ENCODE measurements at regions not wholly inside any gene's neighbourhood (a gene's known extent, or its start where the extent isn't known, plus 50 kb on each side); places are given as distances from the start of the nearest gene placed in this dataset.

- no peak for FAIRE-seq
- H3K27me3 ChIP-seq (ENCODE audit: control insufficient read depth, insufficient read depth, low read length), result peaks cover 1% of the 10 kb centered on the region
- no peak overlapping the region for H3K4me3 ChIP-seq (ENCODE audit: low read depth, low read length)
- DNase-seq (ENCODE audit: low read depth), result no peak
- TF ChIP-seq CTCF (IDR thresholded peaks at IDR 0.05; ENCODE audit: insufficient read depth, low read length, severe bottlenecking), result no peak
- H3K36me3 ChIP-seq (ENCODE audit: control insufficient read depth, insufficient read depth, low read length), result no peaks in the 10 kb centered on the region
Measured at GRCh38 chr16:66258916-66259845, 107.3 kb upstream of the CDH5 start.

DNA sequence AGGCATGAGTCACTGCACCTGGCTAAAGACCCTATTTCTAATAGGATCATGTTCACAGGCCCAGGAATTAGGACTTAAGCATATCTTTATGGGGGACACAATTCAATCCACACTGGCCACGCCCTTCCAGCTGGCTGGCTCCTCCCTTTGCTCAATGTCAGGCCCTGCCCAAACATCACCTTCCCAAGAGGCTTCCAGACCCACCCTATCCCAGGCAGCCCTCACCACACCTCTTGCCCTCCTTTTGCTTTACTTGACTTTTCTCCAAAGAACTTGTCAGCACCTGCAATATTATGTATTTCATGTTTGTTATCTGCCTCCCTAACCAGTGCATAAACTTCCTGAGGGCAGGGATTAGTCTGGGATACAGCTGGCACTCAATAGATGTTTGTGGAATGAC lies 109.6 kb upstream of the CDH5 start:
- no peak for TF ChIP-seq CTCF (IDR thresholded peaks at IDR 0.05; ENCODE audit: insufficient read depth, low read length, severe bottlenecking)
- no peak for FAIRE-seq
- Histone ChIP-seq H3K27me3 (ENCODE audit: control insufficient read depth, insufficient read depth, low read length) (no peaks in the 10 kb centered on the region), H3K36me3 (ENCODE audit: control insufficient read depth, insufficient read depth, low read length) (no peaks in the 10 kb centered on the region), H3K4me3 (ENCODE audit: low read depth, low read length) (no peak overlapping the region)
- peak; percentile 73 for DNase-seq (ENCODE audit: low read depth)

- H3K4me3 ChIP-seq (ENCODE audit: low read depth, low read length), result no peak overlapping the region
- TF ChIP-seq CTCF (IDR thresholded peaks at IDR 0.05; ENCODE audit: insufficient read depth, low read length, severe bottlenecking), result no peak
- H3K36me3 ChIP-seq (ENCODE audit: control insufficient read depth, insufficient read depth, low read length), result no peaks in the 10 kb centered on the region
- DNase-seq (ENCODE audit: low read depth) (no peak), FAIRE-seq (no peak)
- H3K27me3 ChIP-seq (ENCODE audit: control insufficient read depth, insufficient read depth, low read length), result no peaks in the 10 kb centered on the region
Measured at GRCh38 chr16:66255647-66256046, 110.8 kb upstream of the CDH5 start.

GRCh38 chr16:66254751-66255150 lies 111.7 kb upstream of the CDH5 start:
- FAIRE-seq, result no peak
- no peaks in the 10 kb centered on the region for H3K27me3 ChIP-seq (ENCODE audit: control insufficient read depth, insufficient read depth, low read length)

DNA sequence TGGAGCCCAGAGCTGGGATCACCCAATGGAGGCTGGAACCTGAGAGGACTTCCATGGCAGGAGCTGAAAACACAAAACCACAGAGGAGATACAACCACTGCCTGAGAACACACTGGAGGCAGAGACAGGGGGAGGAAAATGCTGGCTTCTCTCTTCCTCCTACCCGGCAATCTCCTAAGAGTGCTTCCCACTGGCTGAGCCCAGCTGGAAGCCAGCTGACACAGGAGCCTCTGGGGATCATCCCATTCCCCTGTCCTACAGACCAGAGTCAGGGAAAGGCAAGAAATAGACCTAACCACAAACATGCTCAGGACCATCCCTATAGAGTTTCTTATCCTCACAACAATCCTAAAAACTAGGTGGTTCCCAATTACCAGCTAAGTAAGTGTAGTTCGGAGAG lies 112.4 kb upstream of the CDH5 start:
- no peak overlapping the region for H3K4me3 ChIP-seq (ENCODE audit: low read depth, low read length)
- no peaks in the 10 kb centered on the region for H3K27me3 ChIP-seq (ENCODE audit: control insufficient read depth, insufficient read depth, low read length)
- TF ChIP-seq CTCF (IDR thresholded peaks at IDR 0.05; ENCODE audit: insufficient read depth, low read length, severe bottlenecking), result no peak
- no peaks in the 10 kb centered on the region for H3K36me3 ChIP-seq (ENCODE audit: control insufficient read depth, insufficient read depth, low read length)
- FAIRE-seq (no peak), DNase-seq (ENCODE audit: low read depth) (no peak)

More at GRCh38 chr16:66254751-66255150, 111.7 kb upstream of the CDH5 start:
- H3K4me3 ChIP-seq (ENCODE audit: low read depth, low read length), result no peak overlapping the region
- H3K36me3 ChIP-seq (ENCODE audit: control insufficient read depth, insufficient read depth, low read length), result no peaks in the 10 kb centered on the region
- no peak for DNase-seq (ENCODE audit: low read depth)
- no peak for TF ChIP-seq CTCF (IDR thresholded peaks at IDR 0.05; ENCODE audit: insufficient read depth, low read length, severe bottlenecking)

Measured in bronchial epithelial cell (primary cell).